ENCODE measurements at regions not wholly inside any gene's neighbourhood (a gene's known extent, or its start where the extent isn't known, plus 50 kb on each side); places are given as distances from the start of the nearest gene placed in this dataset.

- Histone ChIP-seq H3K27me3 (no peaks in the 10 kb centered on the region), H3K27ac (replicated peaks in 1 of 4) (no peak overlapping the region), H3K9me3 (no peaks in the 10 kb centered on the region), H3K4me1 (no peaks in the 10 kb centered on the region), H3K36me3 (no peaks in the 10 kb centered on the region), H3K4me3 (no peak overlapping the region)
- DNase-seq (ENCODE audit: extremely low spot score), result peak; percentile 86
- TF ChIP-seq CTCF (IDR thresholded peaks at IDR 0.05) (no peak), POLR2AphosphoS5 (IDR thresholded peaks at IDR 0.05) (no peak), EP300 (IDR thresholded peaks at IDR 0.05) (no peak), POLR2A (IDR thresholded peaks at IDR 0.05; ENCODE audit: low read depth) (no peak)
- WGBS, result 64% methylated on average over 1 of the region's 3 CpGs
- intact Hi-C loops (cut with DNase I), result no loop called here
Observed at GRCh38 chr15:24621630-24622215, 53.9 kb upstream of the NPAP1 start.

Small RNA genes in the stretch of these regions (small RNA-seq; reads per million reads assigned to genes)
- 0 reads per million in 3 donors for gene RNU6-741P

All from esophagus muscularis mucosa (tissue), 4 donors.